Astrocyte of the spinal cord (primary cell): ENCODE measurements at regions not wholly inside any gene's neighbourhood (a gene's known extent, or its start where the extent isn't known, plus 50 kb on each side); places are given as distances from the start of the nearest gene placed in this dataset.

Experiments used
- DNase-seq: peaks from one replicate; pipeline ENCODE4 v3.0.0; 2011; ENCODE audit warnings: low read depth, low spot score
- H3K4me3 ChIP-seq: 2 replicates; pipeline ENCODE4 v1.5.1; 2011; ENCODE audit warnings: low read depth, mild to moderate bottlenecking, low read length, moderate library complexity
- CTCF ChIP-seq: IDR thresholded peaks from 2 replicates; pipeline ENCODE4 v1.5.1; 2012; ENCODE audit warnings: low read depth, mild to moderate bottlenecking, low read length, inconsistent platforms
- in situ Hi-C: cut with HindIII; loops from 2 replicates; pipeline ENCODE4 v1.10.0; 2017; ENCODE audit warnings: low sequenced_read_pairs

GRCh38 chr5:27474395-27474794 lies 436.0 kb upstream of the CDH9 start:
- no peak for TF ChIP-seq CTCF
- no peak for DNase-seq
- H3K4me3 ChIP-seq: no peak overlapping the region
- in situ Hi-C loops: no loop called here

GRCh38 chr5:27474047-27474309 lies 435.6 kb upstream of the CDH9 start:
- H3K4me3 ChIP-seq: no peak overlapping the region
- in situ Hi-C loops: no loop called here
- DNase-seq: no peak
- no peak for TF ChIP-seq CTCF

GRCh38 chr5:27473307-27474046 lies 435.1 kb upstream of the CDH9 start:
- in situ Hi-C loops: no loop called here
- TF ChIP-seq CTCF: no peak
- H3K4me3 ChIP-seq: no peak overlapping the region
- no peak for DNase-seq

GRCh38 chr5:27472871-27473270 lies 434.5 kb upstream of the CDH9 start:
- TF ChIP-seq CTCF: no peak
- in situ Hi-C loops: no loop called here
- no peak overlapping the region for H3K4me3 ChIP-seq
- no peak for DNase-seq

GRCh38 chr5:27472000-27472763 lies 433.8 kb upstream of the CDH9 start:
- no peak for TF ChIP-seq CTCF
- H3K4me3 ChIP-seq: no peak overlapping the region
- in situ Hi-C loops: no loop called here
- DNase-seq: peak; percentile 2

GRCh38 chr5:27466959-27467358 lies 428.6 kb upstream of the CDH9 start:
- DNase-seq: no peak
- H3K4me3 ChIP-seq: no peak overlapping the region
- in situ Hi-C loops: no loop called here
- TF ChIP-seq CTCF: no peak
